HG03095 (cell line): ENCODE measurements at regions not wholly inside any gene's neighbourhood (a gene's known extent, or its start where the extent isn't known, plus 50 kb on each side); places are given as distances from the start of the nearest gene placed in this dataset.

Experiments used
- ATAC-seq: cut with Tn5 transposase; IDR thresholded peaks from one replicate; pipeline ENCODE4 v1.9.1; 2021; ENCODE audit warnings: moderate library complexity; ENCODE audit not compliant: unreplicated experiment

- ATAC-seq: no peak
Observed at GRCh38 chr5:33277061-33277650, 163.6 kb upstream of the TARS1 start.

- ATAC-seq: no peak
Observed at GRCh38 chr5:33281431-33281843, 159.3 kb upstream of the TARS1 start.

- no peak for ATAC-seq
Observed at GRCh38 chr5:33282157-33282556, 158.6 kb upstream of the TARS1 start.

- ATAC-seq: no peak
Observed at GRCh38 chr5:33282696-33283095, 158.1 kb upstream of the TARS1 start.

- no peak for ATAC-seq
Observed at GRCh38 chr5:33283243-33283642, 157.5 kb upstream of the TARS1 start.

- no peak for ATAC-seq
Observed at GRCh38 chr5:33284681-33285080, 156.1 kb upstream of the TARS1 start.

GRCh38 chr5:33287242-33287641 lies 153.5 kb upstream of the TARS1 start:
- ATAC-seq: no peak

- ATAC-seq: no peak
Observed at GRCh38 chr5:33291216-33292000, 149.4 kb upstream of the TARS1 start.

- ATAC-seq: no peak
Observed at GRCh38 chr5:33297760-33298216, 143.0 kb upstream of the TARS1 start.

- ATAC-seq: peak; percentile 32
Observed at GRCh38 chr5:33299621-33300208, 141.1 kb upstream of the TARS1 start.

GRCh38 chr5:33300209-33300742 lies 140.5 kb upstream of the TARS1 start:
- peak; percentile 85 for ATAC-seq

GRCh38 chr5:33303579-33304095 lies 137.1 kb upstream of the TARS1 start:
- ATAC-seq: no peak

GRCh38 chr5:33304601-33305000 lies 136.2 kb upstream of the TARS1 start:
- ATAC-seq: no peak

GRCh38 chr5:33305572-33305971 lies 135.2 kb upstream of the TARS1 start:
- no peak for ATAC-seq

- ATAC-seq: no peak
Observed at GRCh38 chr5:33306758-33307157, 134.0 kb upstream of the TARS1 start.

- ATAC-seq: no peak
Observed at GRCh38 chr5:33308586-33308985, 132.2 kb upstream of the TARS1 start.

- ATAC-seq: no peak
Observed at GRCh38 chr5:33309068-33309467, 131.7 kb upstream of the TARS1 start.

- no peak for ATAC-seq
Observed at GRCh38 chr5:33309536-33310345, 131.0 kb upstream of the TARS1 start.

GRCh38 chr5:33310451-33310850 lies 130.3 kb upstream of the TARS1 start:
- ATAC-seq: no peak

- ATAC-seq: no peak
Observed at GRCh38 chr5:33311893-33312292, 128.9 kb upstream of the TARS1 start.
